Endothelial cell of umbilical vein (primary cell): ENCODE measurements at regions not wholly inside any gene's neighbourhood (a gene's known extent, or its start where the extent isn't known, plus 50 kb on each side); places are given as distances from the start of the nearest gene placed in this dataset.

Source experiments
- BruUV-seq: library from RNA; stranded (reverse); fragments of 400-500 nt; replicated peaks from 2 replicates; lab custom pipeline; 2021; lab: Mats Ljungman, UMichigan
- CTCF ChIA-PET: fragments of 300-600, 350-600 bp; sonication (Branson Sonifier 250); formaldehyde crosslinking; loops from one replicate; lab custom pipeline; 2021; ENCODE audit warnings: antibody characterized with exemption, inconsistent platforms; lab: Charles Lee
- POLR2A ChIA-PET: fragments of 300-600, 350-600 bp; sonication (Branson Sonifier 250); formaldehyde crosslinking; loops from one replicate; lab custom pipeline; 2021; ENCODE audit warnings: antibody characterized with exemption, inconsistent platforms; lab: Charles Lee
- DNase-seq: peaks from one replicate; pipeline ENCODE4 v3.0.0-alpha.2; 2011; ENCODE audit warnings: low read depth, low spot score
- FAIRE-seq: peaks from 2 replicates; lab custom pipeline; 2011; peaks lifted over from hg19 to GRCh38; lab: Jason Lieb, UNC
- H2AFZ ChIP-seq: 2 replicates; pipeline ENCODE4 v1.6.0; 2012; ENCODE audit warnings: low read depth, low read length, control low read depth, inconsistent platforms
- H3K27ac ChIP-seq: 2 replicates; pipeline ENCODE4 v1.5.1; 2011; ENCODE audit warnings: low read depth, mild to moderate bottlenecking, control low read depth, low read length, moderate library complexity; ENCODE audit not compliant: insufficient read depth
- H3K27me3 ChIP-seq, 2 experiments: 2 replicates each; pipeline versions ENCODE4 v1.6.0 to v1.6.1; 2011; ENCODE audit warnings: low read length in 2 of 2, mixed read lengths in 1 of 2; ENCODE audit not compliant: control insufficient read depth in 2 of 2, insufficient read depth in 2 of 2
- H3K36me3 ChIP-seq, 2 experiments: 2 replicates in 1 of 2; 3 replicates in 1 of 2; pipeline ENCODE4 v1.5.1; 2011; ENCODE audit warnings: low read length in 2 of 2, mild to moderate bottlenecking in 1 of 2, moderate library complexity in 1 of 2; ENCODE audit not compliant: control insufficient read depth in 2 of 2, insufficient read depth in 2 of 2; ENCODE audit errors: extremely low read depth in 1 of 2
- H3K4me1 ChIP-seq: 3 replicates; pipeline ENCODE4 v1.5.1; 2011; ENCODE audit warnings: mild to moderate bottlenecking, low read length; ENCODE audit not compliant: control insufficient read depth, insufficient read depth; ENCODE audit errors: extremely low read depth
- H3K4me2 ChIP-seq: 2 replicates; pipeline ENCODE4 v1.6.1; 2011; ENCODE audit warnings: low read length, control low read depth, mixed read lengths; ENCODE audit not compliant: insufficient read depth
- H3K4me3 ChIP-seq, 3 experiments: fragments of 200-600 bp in 1 of 3; sonication (generic), shearing (Covaris generic) in 1 of 3; replicated peaks in 1 of 3; 2 replicates each; pipeline ENCODE4 v1.5.1; 2011 to 2016; ENCODE audit warnings: control low read depth in 3 of 3, low read length in 3 of 3, mild to moderate bottlenecking in 2 of 3, inconsistent platforms in 1 of 3, low read depth in 1 of 3, moderate library complexity in 1 of 3; ENCODE audit not compliant: insufficient read depth in 1 of 3
- H3K79me2 ChIP-seq: 2 replicates; pipeline ENCODE4 v1.6.0; 2012; ENCODE audit warnings: low read length, inconsistent platforms; ENCODE audit not compliant: control insufficient read depth, insufficient read depth
- H3K9ac ChIP-seq: replicated peaks from 2 replicates; pipeline ENCODE3; 2011; ENCODE audit warnings: low read length, control low read depth; ENCODE audit not compliant: insufficient read depth; ENCODE audit errors: extremely low read depth
- H3K9me1 ChIP-seq: replicated peaks from 3 replicates; pipeline ENCODE4 v1.6.0; 2011; ENCODE audit warnings: mild to moderate bottlenecking, low read length; ENCODE audit not compliant: control insufficient read depth, insufficient read depth; ENCODE audit errors: extremely low read depth
- H3K9me3 ChIP-seq: replicated peaks from 2 replicates; pipeline ENCODE4 v1.5.1; 2012; ENCODE audit warnings: low read length, inconsistent platforms; ENCODE audit not compliant: control insufficient read depth, insufficient read depth
- H4K20me1 ChIP-seq: replicated peaks from 2 replicates; pipeline ENCODE3; 2011; ENCODE audit warnings: mild to moderate bottlenecking, low read length; ENCODE audit not compliant: control insufficient read depth, insufficient read depth; ENCODE audit errors: extremely low read depth
- EZH2 ChIP-seq: IDR thresholded peaks from 2 replicates; pipeline ENCODE4 v1.6.1; 2012; ENCODE audit warnings: borderline replicate concordance, low read depth, mild to moderate bottlenecking, moderate library complexity, low read length, inconsistent platforms; ENCODE audit not compliant: severe bottlenecking
- FOS ChIP-seq: IDR thresholded peaks from 2 replicates; pipeline ENCODE4 v1.6.1; 2011; ENCODE audit warnings: mild to moderate bottlenecking, low read length, moderate library complexity, borderline replicate concordance; ENCODE audit not compliant: insufficient read depth
- GATA2 ChIP-seq: IDR thresholded peaks from 2 replicates; pipeline ENCODE4 v1.7.0; 2011; ENCODE audit warnings: low read depth, mild to moderate bottlenecking, moderate library complexity, mixed read lengths, low read length; ENCODE audit not compliant: insufficient read length, insufficient read depth
- JUN ChIP-seq: IDR thresholded peaks from 2 replicates; pipeline ENCODE4 v1.6.1; 2011; ENCODE audit warnings: borderline replicate concordance, low read depth; ENCODE audit not compliant: insufficient read length, insufficient read depth
- MYC ChIP-seq: IDR thresholded peaks from one replicate; pipeline ENCODE4 v1.6.1; 2011; ENCODE audit warnings: mild to moderate bottlenecking, low read depth, low read length
- POLR2A ChIP-seq: IDR thresholded peaks from 2 replicates; pipeline ENCODE4 v1.6.1; 2012; ENCODE audit warnings: low read depth, mild to moderate bottlenecking, control low read depth, low read length
- POLR2AphosphoS5 ChIP-seq: IDR thresholded peaks from 2 replicates; pipeline ENCODE4 v1.6.1; 2012; ENCODE audit warnings: low read depth, mild to moderate bottlenecking, control low read depth, low read length, moderate library complexity; ENCODE audit not compliant: insufficient read depth
- dilution Hi-C: fragments of 300-500 bp; cut with MboI; formaldehyde crosslinking; loops from one replicate; pipeline ENCODE4 v1.15.0; 2019; ENCODE audit warnings: low sequenced_read_pairs; ENCODE audit not compliant: extremely low pct_ligation_motif_present
- intact Hi-C: fragments of 100-400 bp; cut with micrococcal nuclease; formaldehyde crosslinking; loops from one replicate; pipeline ENCODE4 v1.10.0; 2022
- TF ChIP-seq, protein P1 (sequence below), 2 donors: IDR thresholded peaks; 1 replicate in 1 of 2; 2 replicates in 1 of 2; pipeline ENCODE4 v1.5.1; 2011; ENCODE audit warnings: low read length in 2 of 2, mild to moderate bottlenecking in 2 of 2, moderate library complexity in 2 of 2, control low read depth in 1 of 2, inconsistent platforms in 1 of 2, low read depth in 1 of 2; ENCODE audit not compliant: insufficient read depth in 1 of 2; ENCODE audit errors: extremely low read depth in 1 of 2
- TF ChIP-seq, protein P2 (sequence below): IDR thresholded peaks from 2 replicates; pipeline ENCODE4 v1.6.1; 2011; ENCODE audit not compliant: insufficient read depth, insufficient read length

DNA sequence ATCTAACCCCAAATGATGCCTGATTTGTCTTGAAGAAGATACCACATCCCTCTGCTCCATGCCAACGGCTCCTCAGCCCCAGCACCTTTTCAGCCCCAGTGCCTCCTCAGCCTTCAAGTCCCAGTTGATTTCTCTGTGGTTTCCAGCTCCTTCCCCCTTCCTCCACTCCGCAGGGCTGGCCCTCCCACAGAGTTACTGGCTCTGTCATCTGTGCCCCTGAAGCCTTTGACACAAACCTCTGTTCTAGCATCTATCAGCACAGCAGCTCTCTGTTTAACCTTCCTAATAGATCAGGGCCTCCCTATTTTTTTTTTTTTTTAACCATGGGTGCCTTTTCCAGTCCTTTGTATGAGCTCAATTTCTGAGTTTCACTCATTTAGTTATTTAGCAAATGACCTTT is 201.3 kb upstream of the CXCR4 start:
- Histone ChIP-seq H3K9ac (no peak overlapping the region), H4K20me1 (no peaks in the 10 kb centered on the region), H3K4me2 (no peak overlapping the region), H3K4me3 (no peak overlapping the region), H3K9me1 (no peaks in the 10 kb centered on the region), H3K9me3 (no peaks in the 10 kb centered on the region), H2AFZ (no peak overlapping the region), H3K27ac (no peak overlapping the region), H3K36me3 (no peaks in the 10 kb centered on the region), H3K27me3 (no peaks in the 10 kb centered on the region), H3K4me1 (no peaks in the 10 kb centered on the region), H3K79me2 (no peaks in the 10 kb centered on the region)
- dilution Hi-C loops (no loop called here), intact Hi-C loops (no loop called here)
- ChIA-PET CTCF (interaction anchor here (1.0 to 1.2 kb wide), 2 partner anchors 9 to 199 kb away, joined by 3 to 4 read pairs; no protein-coding TSS in a partner anchor), POLR2A (no interaction called here)
- FAIRE-seq: no peak
- DNase-seq: no peak
- TF ChIP-seq JUN (no peak), MYC (no peak), POLR2A (no peak), POLR2AphosphoS5 (no peak), FOS (no peak), EZH2 (no peak), GATA2 (no peak)
- TF ChIP-seq, protein P1, sequence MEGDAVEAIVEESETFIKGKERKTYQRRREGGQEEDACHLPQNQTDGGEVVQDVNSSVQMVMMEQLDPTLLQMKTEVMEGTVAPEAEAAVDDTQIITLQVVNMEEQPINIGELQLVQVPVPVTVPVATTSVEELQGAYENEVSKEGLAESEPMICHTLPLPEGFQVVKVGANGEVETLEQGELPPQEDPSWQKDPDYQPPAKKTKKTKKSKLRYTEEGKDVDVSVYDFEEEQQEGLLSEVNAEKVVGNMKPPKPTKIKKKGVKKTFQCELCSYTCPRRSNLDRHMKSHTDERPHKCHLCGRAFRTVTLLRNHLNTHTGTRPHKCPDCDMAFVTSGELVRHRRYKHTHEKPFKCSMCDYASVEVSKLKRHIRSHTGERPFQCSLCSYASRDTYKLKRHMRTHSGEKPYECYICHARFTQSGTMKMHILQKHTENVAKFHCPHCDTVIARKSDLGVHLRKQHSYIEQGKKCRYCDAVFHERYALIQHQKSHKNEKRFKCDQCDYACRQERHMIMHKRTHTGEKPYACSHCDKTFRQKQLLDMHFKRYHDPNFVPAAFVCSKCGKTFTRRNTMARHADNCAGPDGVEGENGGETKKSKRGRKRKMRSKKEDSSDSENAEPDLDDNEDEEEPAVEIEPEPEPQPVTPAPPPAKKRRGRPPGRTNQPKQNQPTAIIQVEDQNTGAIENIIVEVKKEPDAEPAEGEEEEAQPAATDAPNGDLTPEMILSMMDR (IDR thresholded peaks at IDR 0.05; ENCODE audit: extremely low read depth in 1 of 2, insufficient read depth in 1 of 2, low read depth in 1 of 2, low read length in 2 of 2): no peak
- TF ChIP-seq, protein P2, sequence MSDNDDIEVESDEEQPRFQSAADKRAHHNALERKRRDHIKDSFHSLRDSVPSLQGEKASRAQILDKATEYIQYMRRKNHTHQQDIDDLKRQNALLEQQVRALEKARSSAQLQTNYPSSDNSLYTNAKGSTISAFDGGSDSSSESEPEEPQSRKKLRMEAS: no peak
- BruUV-seq: no TSS peak
